Large intestine (tissue), 3 donors: ENCODE measurements at regions not wholly inside any gene's neighbourhood (a gene's known extent, or its start where the extent isn't known, plus 50 kb on each side); places are given as distances from the start of the nearest gene placed in this dataset.
"Not testable (repeated sequence)": the region's sequence is repeated elsewhere in the genome, so short reads cannot be mapped to it uniquely, and the experiment has no call there.

ENCODE experiments used
- DNase-seq, 2 donors: peaks; one replicate each; pipeline versions ENCODE4 v3.0.0 to v3.0.0-alpha.2; 2013
- H3K27ac ChIP-seq: one replicate; pipeline ENCODE4 v1.5.1; 2013; ENCODE audit warnings: low read length
- H3K27me3 ChIP-seq: 2 replicates; pipeline ENCODE4 v1.6.1; 2013; ENCODE audit warnings: low read length; ENCODE audit not compliant: control insufficient read depth, insufficient read depth
- H3K36me3 ChIP-seq: 2 replicates; pipeline ENCODE4 v1.6.1; 2013; ENCODE audit warnings: low read length; ENCODE audit not compliant: control insufficient read depth, insufficient read depth
- H3K4me1 ChIP-seq: one replicate; pipeline ENCODE4 v1.6.1; 2013; ENCODE audit warnings: low read length; ENCODE audit not compliant: control insufficient read depth, insufficient read depth
- H3K4me3 ChIP-seq: one replicate; pipeline ENCODE4 v1.5.1; 2013; ENCODE audit warnings: low read length
- H3K9me3 ChIP-seq: one replicate; pipeline ENCODE4 v1.6.1; 2013; ENCODE audit warnings: mild to moderate bottlenecking, low read depth, low read length, moderate library complexity; ENCODE audit not compliant: control insufficient read depth
- WGBS: methylation state at CpG from one replicate; pipeline ENCODE4 v1.1.5; 2013; ENCODE audit warnings: low lambda C conversion rate; ENCODE audit not compliant: insufficient coverage; 5-methylcytosine and 5-hydroxymethylcytosine counted together

DNA sequence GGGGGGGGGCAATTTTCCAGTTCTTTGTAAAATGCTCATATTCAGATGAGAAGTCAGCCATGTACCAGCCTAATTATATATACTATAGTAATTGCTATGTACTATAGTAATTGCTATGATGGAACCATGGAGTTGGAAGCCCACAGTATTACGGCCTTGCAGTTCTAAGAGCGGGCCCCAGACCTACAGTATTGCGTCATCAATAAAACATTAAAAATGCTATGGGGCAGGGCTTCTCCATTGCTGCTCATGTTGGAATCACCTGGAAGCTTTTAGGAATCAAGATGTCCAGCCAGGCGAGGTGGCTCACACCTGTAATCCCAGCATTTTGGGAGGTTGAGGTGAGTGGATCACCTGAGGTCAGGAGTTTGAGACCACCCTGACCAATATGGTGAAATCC lies 443.7 kb upstream of the GRM7 start:
- DNase-seq = no peak
- Histone ChIP-seq H3K4me1 (no peaks in the 10 kb centered on the region), H3K27me3 (no peaks in the 10 kb centered on the region), H3K9me3 (no peaks in the 10 kb centered on the region), H3K4me3 (no peak overlapping the region), H3K27ac (no peak overlapping the region), H3K36me3 (no peaks in the 10 kb centered on the region)
- no CpG with 5 or more reads among the region's 4 CpGs for WGBS

DNA sequence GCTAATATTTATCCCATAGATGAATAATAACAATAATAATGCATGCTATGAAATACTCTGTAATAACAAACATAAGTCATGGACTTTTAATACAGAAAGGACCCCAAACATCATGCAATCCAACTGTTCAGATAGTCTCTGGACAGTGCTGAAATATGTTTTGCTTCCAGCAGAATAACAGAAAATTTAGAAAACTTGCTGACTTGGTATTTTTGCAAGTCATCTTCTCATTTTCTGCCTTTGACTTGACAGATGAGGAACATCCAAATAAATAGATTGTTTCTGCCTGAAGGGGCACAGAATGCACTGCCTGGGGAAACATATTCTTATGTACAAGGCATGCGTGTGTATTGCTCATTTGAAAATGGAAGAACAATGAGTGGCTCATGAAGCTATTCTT lies 442.4 kb upstream of the GRM7 start:
- Histone ChIP-seq H3K4me3 (no peak overlapping the region), H3K4me1 (no peaks in the 10 kb centered on the region), H3K27ac (no peak overlapping the region), H3K27me3 (no peaks in the 10 kb centered on the region), H3K9me3 (no peaks in the 10 kb centered on the region), H3K36me3 (no peaks in the 10 kb centered on the region)
- DNase-seq = no peak
- WGBS = no CpG with 5 or more reads among the region's 1 CpG

DNA sequence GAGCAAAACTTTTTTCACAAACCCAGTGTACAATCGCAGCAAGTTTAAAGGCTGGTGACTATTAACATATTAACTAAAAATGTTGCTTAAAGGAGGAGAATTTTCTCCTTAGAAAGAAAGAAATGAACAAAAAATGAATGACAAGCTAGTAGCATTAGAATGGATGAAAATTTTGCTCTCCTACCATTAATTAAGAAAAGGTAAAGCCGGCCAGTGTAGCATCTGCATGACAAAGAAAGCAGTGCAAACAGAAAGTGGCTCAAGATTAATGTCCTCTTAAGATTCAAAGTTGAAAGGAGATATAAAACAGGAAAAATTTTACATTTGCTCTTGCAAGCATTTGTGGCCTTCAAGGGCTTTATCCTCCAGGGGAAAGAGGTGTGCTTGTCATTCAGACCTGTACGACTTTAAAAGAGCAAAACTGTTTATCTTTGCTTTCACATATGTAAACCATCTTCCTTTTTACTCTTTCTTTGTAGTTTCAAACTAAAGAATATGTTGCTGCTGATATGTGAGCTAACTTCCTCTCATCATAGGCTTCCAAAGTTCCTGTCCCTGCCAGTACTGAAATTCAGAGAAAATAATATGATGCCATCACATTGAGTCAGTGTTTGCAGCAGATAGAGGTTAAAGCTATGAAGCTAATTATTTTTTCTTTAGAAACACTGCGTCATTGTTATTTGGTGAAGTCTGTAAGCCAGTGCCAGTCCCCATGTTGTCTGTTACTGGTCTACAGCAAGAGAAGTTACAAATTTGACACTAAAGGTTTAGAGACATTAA lies 439.1 kb upstream of the GRM7 start:
- no peak for DNase-seq
- 89% methylated on average over 2 of the region's 4 CpGs for whole genome bisulfite sequencing
- no peaks in the 10 kb centered on the region for H3K9me3 ChIP-seq
- H3K36me3 ChIP-seq = no peaks in the 10 kb centered on the region
- H3K4me3 ChIP-seq = no peak overlapping the region
- no peaks in the 10 kb centered on the region for H3K27me3 ChIP-seq
- H3K27ac ChIP-seq = no peak overlapping the region
- no peaks in the 10 kb centered on the region for H3K4me1 ChIP-seq

DNA sequence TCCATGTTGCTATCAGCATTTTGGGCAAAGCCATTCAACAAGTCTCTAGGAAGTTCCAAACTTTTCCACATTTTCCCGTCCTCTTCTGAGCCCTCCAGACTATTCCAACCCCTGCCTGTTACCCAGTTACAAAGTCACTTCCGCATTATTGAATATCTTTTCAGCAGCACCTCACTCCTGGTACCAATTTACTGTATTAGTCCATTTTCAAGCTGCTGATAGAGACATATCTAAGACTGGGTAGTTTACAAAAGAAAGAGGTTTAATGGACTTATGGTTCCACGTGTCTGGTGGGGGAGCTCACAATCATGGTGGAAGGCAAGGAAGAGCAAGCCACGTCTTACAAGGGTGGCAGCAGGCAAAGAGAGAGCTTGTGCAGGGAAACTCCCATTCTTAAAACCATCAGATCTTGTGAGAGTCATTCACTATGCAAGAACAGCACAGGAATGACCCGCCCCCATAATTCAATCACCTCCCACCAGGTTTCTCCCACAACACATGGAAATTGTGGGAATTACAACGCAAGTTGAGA lies 435.6 kb upstream of the GRM7 start:
- Histone ChIP-seq H3K9me3 (no peaks in the 10 kb centered on the region), H3K36me3 (no peaks in the 10 kb centered on the region), H3K4me3 (no peak overlapping the region), H3K27ac (no peak overlapping the region), H3K27me3 (no peaks in the 10 kb centered on the region), H3K4me1 (no peaks in the 10 kb centered on the region)
- 100% methylated on average over 3 of the region's 6 CpGs for WGBS
- DNase-seq = no peak

DNA sequence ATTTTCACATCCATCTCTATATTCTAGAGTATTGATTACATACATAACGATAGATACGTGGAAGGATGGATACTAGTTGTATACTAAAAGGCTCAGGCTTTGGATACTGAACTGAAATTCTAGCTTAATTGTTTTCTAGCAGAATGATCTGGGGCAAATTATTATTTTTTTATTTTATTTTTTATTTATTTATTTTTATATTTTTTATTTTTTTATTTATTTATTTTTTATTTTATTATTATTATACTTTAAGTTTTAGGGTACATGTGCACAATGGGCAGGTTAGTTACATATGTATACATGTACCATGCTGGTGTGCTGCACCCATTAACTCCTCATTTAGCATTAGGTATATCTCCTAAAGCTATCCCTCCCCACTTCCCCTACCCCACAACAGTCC lies 432.6 kb upstream of the GRM7 start:
- not testable (repeated sequence) for H3K36me3 ChIP-seq, H3K4me1 ChIP-seq, H3K4me3 ChIP-seq, DNase-seq, H3K27me3 ChIP-seq, H3K27ac ChIP-seq, H3K9me3 ChIP-seq
- 94% methylated on average over 2 of the region's 2 CpGs for WGBS

DNA sequence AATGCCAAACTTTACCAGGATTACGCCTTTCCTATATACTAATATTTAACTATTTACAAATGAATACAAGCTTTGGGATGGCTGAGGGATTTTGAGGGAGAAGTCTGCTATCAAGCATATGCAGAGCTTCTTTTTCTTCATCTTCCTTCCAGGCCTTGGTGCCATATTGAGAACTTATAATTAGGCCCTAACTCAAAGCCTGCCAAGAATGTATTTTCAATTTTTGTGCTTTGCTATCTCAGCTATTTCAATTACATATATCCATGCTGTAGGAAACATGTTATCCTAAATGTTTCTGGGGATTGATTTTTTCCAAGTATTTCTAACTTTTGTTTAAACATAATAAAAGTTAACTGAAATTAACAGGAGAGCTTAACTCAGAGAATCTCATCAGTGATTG lies 425.0 kb upstream of the GRM7 start:
- DNase-seq = no peak
- Histone ChIP-seq H3K27me3 (no peaks in the 10 kb centered on the region), H3K4me3 (no peak overlapping the region), H3K27ac (no peak overlapping the region), H3K4me1 (no peaks in the 10 kb centered on the region), H3K9me3 (no peaks in the 10 kb centered on the region), H3K36me3 (no peaks in the 10 kb centered on the region)
- no CpG with 5 or more reads among the region's 1 CpG for WGBS

DNA sequence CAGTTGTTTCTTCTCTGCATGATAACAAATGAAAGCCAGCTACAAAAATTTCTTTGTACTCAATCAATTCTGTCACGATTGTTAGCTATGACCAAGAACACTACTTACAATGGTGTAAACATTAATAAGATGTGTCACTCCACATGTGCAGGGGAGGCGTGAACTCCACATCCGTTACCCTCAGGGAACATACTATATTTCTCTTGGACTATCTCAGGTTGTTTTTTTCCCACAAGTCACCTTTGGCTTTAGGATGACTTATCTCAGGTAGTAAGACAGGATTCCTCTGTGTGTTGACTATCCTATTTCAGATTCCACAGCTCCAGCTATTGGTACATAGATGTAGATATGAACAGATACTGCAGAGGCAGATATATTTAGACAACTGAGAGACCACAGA lies 423.3 kb upstream of the GRM7 start:
- Histone ChIP-seq H3K27ac (no peak overlapping the region), H3K9me3 (no peaks in the 10 kb centered on the region), H3K4me3 (no peak overlapping the region), H3K4me1 (no peaks in the 10 kb centered on the region), H3K36me3 (no peaks in the 10 kb centered on the region), H3K27me3 (no peaks in the 10 kb centered on the region)
- WGBS = 29% methylated on average over 1 of the region's 3 CpGs
- no peak for DNase-seq

DNA sequence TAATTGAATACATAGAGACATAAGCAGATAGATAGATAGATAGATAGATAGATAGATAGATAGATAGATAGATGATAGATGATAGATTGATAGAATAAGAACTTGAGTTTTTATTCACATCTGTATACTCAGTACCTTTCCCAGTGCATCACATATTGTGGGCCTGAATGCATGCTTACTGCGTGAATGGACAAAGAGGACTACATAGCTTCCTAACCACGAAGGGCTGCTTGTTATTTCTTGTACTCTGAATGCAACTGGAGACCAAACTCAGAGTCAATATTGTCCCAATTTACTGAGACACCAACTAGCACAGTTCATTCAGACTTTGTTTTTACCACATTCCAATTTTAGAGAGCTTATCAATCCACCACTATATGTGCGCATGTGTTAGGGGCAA lies 422.9 kb upstream of the GRM7 start:
- DNase-seq = no peak
- 100% methylated on average over 1 of the region's 3 CpGs for WGBS
- no peaks in the 10 kb centered on the region for H3K9me3 ChIP-seq
- no peak overlapping the region for H3K4me3 ChIP-seq
- H3K36me3 ChIP-seq = no peaks in the 10 kb centered on the region
- H3K27me3 ChIP-seq = no peaks in the 10 kb centered on the region
- H3K27ac ChIP-seq = no peak overlapping the region
- no peaks in the 10 kb centered on the region for H3K4me1 ChIP-seq

DNA sequence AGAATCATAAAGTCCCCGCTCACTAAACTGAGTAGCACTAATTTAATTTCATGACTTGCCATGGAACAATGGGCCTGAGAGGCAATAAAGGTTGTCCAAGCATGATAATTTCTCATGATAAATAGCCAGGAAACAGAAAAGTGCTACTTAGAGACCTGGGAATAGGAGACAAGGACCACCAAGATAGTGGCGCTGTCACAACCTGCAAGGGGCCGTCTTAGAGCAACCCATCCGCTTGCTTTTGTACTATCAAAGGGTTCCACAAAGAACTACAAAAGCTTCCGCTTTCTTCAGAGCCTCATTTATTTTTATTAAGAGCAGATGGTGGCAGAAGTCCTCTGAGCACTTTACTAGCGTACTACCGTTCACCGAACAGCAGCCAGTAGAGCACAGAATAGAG lies 421.7 kb upstream of the GRM7 start:
- 100% methylated on average over 1 of the region's 8 CpGs for WGBS
- H3K27ac ChIP-seq = no peak overlapping the region
- no peak overlapping the region for H3K4me3 ChIP-seq
- no peak for DNase-seq
- H3K9me3 ChIP-seq = no peaks in the 10 kb centered on the region
- H3K36me3 ChIP-seq = no peaks in the 10 kb centered on the region
- H3K4me1 ChIP-seq = no peaks in the 10 kb centered on the region
- H3K27me3 ChIP-seq = no peaks in the 10 kb centered on the region

DNA sequence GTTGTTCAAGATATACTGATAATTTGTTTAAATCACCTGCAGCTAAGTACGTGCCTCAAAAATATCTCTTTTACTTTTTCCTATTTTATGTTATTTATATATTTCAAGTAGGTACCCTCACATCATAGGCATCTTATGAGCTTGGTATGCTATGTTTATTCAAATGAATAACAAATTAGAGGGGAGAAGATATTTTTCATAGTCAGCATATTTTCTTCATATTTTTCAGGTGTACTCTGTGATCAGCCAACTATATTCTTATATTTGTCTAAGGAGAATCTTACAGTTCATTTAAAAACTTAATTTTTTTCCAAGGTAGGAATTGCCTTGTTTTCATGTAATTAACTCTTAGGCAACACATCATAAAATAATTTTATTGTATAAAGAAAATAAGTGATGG lies 421.1 kb upstream of the GRM7 start:
- WGBS = 80% methylated on average over 1 of the region's 1 CpG

More for the DNA sequence above, 421.1 kb upstream of the GRM7 start:
- Histone ChIP-seq H3K4me3 (no peak overlapping the region), H3K4me1 (no peaks in the 10 kb centered on the region), H3K9me3 (no peaks in the 10 kb centered on the region), H3K27ac (no peak overlapping the region), H3K27me3 (no peaks in the 10 kb centered on the region), H3K36me3 (no peaks in the 10 kb centered on the region)
- DNase-seq = no peak
